Ramos (cell line): ENCODE measurements at regions not wholly inside any gene's neighbourhood (a gene's known extent, or its start where the extent isn't known, plus 50 kb on each side); places are given as distances from the start of the nearest gene placed in this dataset.
"Not testable (repeated sequence)": the region's sequence is repeated elsewhere in the genome, so short reads cannot be mapped to it uniquely, and the experiment has no call there.

Experiments
- in situ Hi-C: fragments of 300-500 bp; cut with MboI; formaldehyde crosslinking; loops from one replicate; pipeline ENCODE4 v1.14.3; 2022; ENCODE audit warnings: low sequenced_read_pairs; ENCODE audit not compliant: unreplicated experiment

DNA sequence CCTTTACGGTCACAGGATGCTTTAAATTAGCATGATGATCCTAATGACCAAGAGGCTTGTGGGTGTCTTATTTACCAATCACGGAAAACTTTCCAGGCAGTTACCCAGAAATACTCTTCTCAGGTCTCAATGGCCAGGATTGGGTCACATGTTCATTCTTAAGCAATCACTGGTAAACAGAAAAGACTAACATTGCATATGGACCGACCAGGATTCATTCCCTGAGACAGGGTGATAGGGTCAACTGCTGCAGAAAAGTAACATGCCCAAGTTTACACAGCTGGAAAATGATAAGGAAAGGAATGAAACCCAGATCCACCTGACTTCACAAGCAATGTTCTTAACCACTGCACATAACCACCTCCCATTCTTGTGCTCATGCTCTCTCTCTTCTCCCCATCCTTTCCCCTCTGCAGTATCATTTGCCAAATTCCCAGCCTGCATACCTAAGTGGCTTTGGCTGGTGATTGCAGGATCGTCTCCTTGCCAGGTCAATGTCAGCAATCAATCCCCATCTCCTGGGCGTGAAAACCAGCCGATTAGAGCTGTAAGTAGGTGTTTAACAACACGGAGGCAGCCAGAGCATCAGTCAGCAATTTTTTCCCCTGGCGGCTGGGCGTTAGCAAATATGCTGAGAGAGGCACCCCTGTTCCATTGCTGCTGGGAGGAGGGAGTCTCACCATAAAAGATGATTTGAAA is 219.4 kb downstream of the NMUR2 start:
- in situ Hi-C loops: no loop called here

DNA sequence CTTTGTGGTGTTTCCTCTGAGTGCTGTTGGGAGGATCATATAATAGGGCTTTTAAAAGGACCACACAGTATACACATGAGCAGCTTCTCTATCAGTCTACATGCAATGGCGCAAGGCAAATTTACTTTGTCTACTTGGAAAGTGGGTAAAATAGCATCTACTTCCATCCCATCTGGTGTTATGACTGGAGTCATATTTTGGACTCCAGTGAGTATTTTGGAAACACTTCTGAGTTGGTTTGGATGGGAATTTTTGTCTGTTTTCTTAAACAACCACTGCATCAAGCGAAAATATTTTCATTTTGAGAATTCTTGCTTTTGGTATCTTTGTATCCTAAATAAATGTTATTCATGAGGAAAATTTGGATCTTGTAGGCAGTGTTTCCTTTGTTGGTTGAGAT is 220.8 kb downstream of the NMUR2 start:
- in situ Hi-C loops: no loop called here

DNA sequence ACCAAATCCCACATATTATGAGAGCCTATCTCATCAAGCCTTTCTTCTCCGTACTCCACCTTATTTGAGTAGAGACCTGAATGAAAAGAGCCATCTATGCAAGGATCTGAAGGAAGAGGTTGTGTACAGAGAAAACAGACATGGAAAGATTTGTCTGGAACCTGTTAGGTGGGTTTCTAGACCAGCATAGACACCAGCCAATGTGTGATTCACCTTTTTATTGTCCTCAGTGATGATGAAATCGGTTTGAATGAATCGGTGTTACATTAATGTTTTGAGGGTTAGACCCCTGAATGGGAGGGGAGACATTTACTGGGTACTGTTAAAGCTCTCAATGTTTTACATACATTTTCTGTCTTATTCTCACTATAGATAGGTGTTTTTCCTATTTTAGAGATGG is 223.6 kb downstream of the NMUR2 start:
- in situ Hi-C loops: no loop called here

DNA sequence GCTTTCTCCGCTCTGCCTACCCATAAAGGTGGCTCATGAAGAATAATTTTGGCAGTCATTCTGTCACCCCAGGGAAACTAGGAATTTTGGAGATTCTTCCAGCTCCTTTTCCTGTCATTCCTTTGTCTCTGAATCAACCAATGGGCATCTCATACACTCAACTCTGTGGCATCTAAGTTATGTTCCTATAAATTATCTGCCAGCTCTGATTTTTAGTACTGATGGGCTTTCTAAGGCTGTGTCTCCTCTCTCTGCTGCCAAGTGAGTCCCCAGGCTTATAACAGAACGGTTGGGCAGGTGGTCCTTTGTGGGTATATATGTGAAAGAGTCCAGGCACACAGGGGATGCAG is 226.8 kb downstream of the NMUR2 start:
- in situ Hi-C loops: no loop called here

DNA sequence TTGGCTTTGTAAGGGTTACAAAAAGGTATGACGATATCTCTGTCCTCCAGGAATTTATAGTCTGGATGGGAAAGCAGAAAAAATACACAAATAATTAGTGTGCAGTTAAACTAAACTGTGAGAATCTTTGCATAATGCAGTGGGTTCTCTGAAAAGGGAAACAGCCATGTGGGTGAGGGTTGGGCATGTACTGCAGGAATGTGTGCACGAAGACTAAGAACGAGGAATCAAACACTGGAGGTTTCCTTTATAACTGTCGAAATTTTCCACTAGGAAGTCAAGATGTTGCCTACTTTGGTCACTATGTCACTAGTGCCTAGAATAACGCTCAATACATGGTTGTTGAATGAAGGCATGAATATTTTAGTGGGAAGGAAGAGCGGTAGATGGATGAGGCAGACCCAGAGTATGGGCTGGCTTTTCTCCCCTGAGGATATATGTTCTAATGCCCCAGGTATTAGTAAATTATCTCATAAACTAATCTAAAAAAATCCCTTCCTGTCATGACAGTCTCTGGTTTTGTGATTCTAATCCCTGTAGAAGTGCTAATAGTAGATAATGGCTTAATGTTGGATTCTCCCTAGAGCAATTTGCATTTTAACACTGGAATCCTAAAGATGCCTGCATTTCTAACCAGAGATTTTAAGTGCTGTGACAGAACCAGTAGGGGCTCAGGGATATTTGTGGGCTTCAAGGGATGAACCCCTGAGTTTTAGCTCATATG is 227.3 kb downstream of the NMUR2 start:
- in situ Hi-C loops: no loop called here

DNA sequence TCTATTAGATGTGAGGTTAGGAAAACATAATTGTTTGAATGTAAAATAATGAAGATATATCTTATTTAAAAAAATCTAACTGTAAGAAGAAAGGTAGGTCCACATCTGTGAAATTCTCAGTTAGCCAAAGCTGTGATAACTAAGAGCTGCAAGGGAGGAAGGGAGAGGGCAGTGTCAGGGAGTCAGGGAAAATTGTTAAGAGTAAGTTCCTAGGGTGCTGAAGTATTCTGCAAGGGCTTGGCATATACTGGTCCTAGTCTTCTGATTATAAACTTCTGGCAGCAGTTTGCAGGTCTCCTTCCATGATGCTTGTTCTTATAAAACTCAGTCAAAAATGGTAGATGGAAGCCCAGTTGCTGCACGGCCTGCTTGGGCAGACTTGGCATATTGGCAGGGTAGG is 233.2 kb downstream of the NMUR2 start:
- in situ Hi-C loops: no loop called here

DNA sequence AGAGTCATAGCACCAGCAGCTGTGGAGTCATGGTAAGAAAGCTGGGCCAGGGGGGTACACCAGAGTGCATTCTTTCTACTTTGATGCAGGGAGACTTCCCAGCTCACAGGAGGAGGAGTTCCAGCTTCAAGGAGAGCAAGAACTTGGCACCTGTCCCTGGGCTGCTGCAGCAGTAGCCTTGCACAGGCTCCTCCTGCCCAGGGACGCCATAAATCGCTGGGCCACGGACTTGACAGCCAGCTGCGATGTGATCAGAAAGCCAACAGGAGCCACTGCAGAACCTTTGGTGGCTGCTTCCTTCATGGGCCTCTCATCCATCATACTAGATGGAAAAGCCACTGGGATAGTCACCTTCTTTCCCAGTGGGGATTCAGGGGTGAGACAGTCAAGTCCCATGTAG is 234.7 kb downstream of the NMUR2 start:
- in situ Hi-C loops: no loop called here

DNA sequence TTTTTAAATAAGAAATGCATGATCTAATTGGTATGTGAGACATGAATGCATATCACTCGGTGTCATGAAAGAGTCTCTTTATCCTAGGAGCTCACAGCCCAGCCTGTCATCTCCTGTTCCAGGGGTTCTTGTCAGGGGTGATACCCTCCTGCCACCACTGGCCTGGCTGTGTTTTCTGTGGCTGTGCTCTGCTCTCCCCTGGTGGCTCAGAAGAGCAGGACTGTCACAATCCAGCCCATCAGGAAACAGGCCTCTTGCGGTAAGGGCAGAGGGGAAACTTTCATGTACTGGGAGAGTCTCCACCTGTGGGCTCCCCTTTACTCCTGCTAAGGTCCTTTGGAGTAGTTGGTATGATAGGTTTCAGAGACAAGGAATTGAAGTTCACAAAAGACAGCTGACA is 240.2 kb upstream of the GLRA1 start:
- in situ Hi-C loops: no loop called here

DNA sequence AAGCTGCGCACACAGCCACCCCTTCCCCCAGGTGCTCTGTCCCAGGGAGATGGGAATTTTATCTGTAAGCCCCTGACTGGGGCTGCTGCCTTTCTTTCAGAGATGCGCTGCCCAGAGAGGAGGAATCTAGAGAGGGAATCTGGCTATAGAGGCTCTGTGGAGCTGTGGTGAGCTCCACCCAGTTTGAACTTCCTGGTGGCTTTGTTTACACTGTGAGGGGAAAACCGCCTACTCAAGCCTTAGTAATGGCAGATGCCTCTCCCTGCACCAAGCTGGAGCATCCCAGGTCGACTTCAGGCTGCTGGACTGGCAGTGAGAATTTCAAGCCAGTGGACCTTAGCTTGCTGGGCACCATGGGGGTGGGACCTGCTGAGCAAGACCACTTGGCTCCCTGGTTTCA is 235.2 kb upstream of the GLRA1 start:
- in situ Hi-C loops: not testable (repeated sequence)

DNA sequence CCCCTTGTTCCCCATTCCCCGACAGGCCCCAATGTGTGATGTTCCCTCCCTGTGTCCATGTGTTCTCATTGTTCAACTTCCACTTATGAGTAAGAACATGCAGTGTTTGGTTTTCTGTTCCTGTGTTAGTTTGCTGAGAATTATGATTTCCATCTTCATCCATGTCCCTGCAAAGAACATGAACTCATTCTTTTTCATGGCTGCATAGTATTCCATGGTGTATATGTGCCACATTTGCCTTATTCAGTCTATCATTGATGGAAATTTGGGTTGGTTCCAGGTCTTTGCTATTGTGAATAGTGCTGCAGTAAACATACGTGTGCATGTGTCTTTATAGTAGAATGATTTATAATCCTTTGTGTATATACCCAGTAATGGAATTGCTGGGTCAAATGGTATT is 229.8 kb upstream of the GLRA1 start:
- in situ Hi-C loops: not testable (repeated sequence)

DNA sequence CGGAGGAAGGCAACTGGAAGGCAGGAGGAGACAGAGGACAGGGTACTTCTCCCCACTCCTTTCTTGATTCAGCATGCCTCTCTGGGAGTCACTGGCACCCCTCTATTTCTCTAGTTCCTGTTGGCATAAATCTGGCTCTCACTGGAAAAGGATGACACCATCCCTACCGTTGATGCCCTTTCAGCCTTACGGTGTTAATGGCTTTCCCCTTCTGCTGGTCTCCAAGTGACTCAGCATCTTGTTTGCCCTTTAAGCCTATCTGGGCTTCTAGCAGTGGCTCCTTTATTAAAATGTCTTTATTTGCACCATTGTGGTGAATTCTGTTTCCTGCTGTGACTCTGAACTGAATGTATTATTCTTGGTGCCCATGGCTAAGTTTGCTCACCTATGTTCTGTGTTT is 227.3 kb upstream of the GLRA1 start:
- in situ Hi-C loops: no loop called here

DNA sequence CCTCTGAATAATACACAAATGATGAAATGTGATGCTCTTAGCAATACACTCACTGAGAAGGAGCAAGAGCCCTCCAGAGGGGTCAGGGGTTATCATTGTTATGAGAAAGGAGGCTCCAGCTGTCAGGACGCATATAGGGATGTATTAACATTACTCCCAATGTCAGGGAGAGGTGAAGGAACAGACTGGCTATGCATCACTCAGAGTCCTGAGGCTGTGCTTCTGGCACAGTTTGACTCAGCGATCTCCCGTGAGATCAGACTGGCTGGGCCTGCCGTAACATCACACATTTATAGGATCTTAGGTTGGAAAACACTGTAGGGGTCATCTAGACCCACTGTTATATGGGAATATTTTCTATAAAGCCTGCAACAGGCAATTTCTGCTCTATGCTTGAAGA is 226.5 kb upstream of the GLRA1 start:
- in situ Hi-C loops: no loop called here

DNA sequence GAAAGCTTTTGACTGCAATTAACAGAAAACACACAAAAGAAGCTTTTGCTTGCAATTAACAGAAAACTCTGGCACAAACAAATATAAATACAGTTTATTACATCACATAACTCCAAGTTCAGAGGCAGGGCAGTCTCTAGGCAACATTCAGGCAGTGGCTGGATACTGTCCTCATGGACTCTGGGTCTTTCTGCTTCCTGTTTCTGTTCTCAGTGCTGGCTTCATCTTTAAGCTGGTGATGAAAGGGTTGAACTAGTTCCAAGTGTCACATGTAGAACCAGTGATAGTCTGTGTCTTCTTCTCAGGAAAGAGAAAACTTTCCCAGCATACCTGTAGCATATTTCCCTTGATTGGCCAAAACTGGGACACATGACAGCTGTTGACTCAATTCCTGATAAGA is 222.6 kb upstream of the GLRA1 start:
- in situ Hi-C loops: loop anchor here (10.0 kb wide), 1 partner anchor 322 kb away; no protein-coding TSS in a partner anchor

DNA sequence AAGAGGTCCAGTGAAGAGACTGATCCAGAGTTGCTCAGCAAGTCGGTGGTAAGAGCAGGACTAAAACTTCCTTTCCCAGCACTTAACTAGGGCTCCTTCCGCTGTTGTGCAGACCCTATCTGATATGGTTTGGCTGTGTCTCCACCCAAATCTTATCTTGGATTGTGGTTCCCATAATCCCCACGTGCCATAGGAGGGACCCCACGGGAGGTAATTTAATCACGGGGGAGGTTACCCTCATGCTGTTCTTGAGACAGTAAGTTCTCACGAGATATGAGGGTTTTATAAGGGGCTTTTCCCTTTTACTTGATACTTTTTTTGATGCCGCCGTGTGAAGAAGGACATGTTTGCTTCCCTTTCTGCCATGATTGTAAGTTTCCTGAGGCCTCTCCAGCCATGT is 221.9 kb upstream of the GLRA1 start:
- in situ Hi-C loops: loop anchor here (10.0 kb wide), 1 partner anchor 322 kb away; no protein-coding TSS in a partner anchor

DNA sequence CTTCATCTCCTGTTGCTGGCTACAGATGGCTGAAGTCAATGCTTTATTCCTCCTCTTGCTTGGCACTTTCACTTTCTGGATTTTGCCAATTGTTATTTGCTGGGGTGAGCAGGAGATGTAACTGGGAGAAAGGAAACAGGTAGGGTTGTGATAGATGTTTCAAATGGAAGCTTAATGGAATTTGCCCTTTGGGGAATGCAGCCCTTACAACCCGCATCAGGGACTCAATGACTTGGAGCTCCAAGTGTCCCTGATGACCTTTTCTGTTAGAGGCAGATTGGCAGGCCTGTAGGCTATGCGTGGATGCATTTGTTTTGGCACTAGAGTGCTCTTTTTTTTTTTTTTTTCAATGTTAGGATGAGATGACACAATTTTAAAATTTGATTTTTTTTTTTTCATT is 219.9 kb upstream of the GLRA1 start:
- in situ Hi-C loops: loop anchor here (10.0 kb wide), 1 partner anchor 320 kb away; no protein-coding TSS in a partner anchor

DNA sequence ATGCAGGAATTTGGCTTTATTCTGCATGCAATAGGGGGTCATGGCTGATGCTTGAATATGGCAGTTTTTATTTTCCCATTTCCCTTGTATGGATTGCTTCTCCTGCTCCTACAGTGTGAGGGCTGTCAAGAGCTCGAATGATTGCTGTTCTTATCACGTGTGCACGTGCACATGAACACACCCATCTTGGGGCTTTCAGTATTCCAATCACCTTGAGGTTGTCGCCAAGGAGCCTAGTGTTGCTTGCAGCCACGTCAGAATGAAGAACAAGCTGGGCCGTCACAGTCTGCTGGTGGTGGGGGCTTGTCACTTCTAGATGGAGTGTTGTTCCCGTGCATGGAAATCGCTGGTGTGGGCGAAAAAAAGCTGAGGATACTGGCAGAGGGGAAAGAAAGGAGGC is 219.4 kb upstream of the GLRA1 start:
- in situ Hi-C loops: loop anchor here (10.0 kb wide), 1 partner anchor 319 kb away; no protein-coding TSS in a partner anchor

DNA sequence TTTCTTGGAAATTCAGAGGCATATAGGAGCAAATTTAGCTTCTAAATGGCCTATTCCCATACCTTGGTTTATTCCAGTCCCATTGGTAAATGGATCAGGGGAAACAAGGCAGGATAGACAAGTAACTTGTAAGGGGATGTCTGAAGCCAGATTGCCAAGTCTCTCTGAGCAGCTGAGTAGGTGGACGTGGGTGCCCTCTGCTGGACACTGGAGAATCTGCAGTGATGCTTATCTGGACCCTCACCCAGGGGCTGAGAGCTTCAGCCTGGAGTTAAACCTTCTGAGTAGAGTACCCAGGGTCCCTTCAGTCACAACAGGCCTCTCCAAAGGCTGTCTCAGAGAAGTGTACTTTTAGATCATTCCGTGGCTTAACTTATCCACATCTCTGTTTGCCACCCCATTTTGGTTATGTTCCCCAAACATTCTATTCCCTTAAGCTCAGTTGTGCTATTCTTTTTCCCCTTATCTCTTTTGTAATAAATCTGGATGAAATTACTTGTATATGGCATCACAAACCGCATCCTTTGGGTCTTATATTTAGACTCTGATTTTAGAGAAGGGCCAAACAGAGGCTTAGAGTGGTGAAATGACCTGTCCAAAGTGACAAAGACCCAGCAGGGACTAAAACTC is 218.3 kb upstream of the GLRA1 start:
- in situ Hi-C loops: loop anchor here (10.0 kb wide), 1 partner anchor 318 kb away; no protein-coding TSS in a partner anchor

DNA sequence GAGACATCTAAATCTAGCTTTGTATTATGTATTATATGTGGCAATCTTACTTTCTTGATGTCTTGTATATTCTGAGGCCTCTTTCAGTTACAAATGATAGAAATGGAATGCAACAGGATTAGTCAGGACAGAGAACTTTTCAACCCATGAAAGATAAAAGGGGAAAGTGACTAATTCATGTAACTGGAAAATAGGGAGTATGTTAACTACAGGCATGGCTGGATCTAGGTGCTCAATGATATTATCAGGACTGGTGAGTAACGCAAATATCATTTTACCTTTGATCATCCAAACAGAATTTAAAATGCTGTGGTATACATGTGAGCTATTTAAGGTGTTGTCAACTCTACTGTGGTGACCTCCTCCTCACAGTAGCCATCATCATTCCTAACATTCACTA is 215.7 kb upstream of the GLRA1 start:
- in situ Hi-C loops: loop anchor here (10.0 kb wide), 1 partner anchor 316 kb away; no protein-coding TSS in a partner anchor

DNA sequence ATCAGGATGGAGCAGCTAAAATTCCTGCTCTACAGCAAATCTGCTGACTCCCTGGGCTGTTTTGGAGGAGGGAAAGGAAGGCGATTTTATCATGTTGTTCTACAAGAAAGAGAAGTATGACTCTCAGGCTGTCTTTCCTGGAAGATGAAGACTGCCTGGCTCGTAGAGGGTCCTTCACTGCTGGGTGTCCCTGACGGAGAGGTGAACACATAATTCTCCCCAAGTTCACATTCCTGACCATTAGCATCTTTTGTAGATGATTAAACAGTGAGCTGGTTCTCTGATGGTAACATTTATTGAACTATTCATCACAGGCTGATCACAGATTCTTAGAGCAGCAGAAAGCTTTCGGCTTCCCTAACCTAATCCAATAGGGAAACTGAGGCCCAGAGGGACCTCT is 212.4 kb upstream of the GLRA1 start:
- in situ Hi-C loops: no loop called here

DNA sequence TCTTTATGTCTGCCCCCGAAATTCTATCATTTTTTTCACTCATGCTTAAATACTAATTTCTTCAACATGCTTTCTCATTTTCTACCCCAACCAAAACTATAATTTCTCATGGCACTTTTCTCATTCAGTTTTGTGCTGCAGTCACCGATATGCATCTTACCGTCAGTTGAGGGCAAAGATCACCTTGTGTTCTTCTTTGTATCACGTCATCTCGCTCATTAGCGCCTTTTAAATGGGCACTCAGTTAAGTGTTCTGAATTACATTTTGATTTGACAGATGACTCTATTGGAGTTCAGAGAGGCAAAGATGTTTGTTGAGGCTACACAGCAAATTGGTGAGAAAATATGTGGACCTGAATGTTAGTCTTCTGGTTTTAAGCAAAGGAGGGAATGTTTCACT is 211.7 kb upstream of the GLRA1 start:
- in situ Hi-C loops: no loop called here

DNA sequence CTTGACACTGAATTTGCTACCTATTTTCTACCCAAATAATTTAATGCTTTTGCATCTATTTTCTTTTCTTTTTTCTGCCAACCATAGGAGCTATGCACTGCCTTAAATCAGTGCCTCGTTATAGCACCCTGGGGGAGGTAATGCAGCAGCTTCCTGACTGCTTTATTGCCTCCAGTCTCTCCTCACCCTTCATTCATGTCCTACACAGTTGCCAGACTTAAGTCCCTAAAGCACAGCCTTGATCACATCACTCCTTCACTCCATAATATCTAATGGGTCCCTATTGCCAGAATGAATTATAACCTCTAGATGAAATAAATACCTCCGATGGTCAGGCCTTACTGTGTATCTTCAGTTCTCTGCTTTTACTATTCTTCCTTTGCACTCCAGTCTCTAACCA is 211.2 kb upstream of the GLRA1 start:
- in situ Hi-C loops: no loop called here
